ENCODE measurements at regions not wholly inside any gene's neighbourhood (a gene's known extent, or its start where the extent isn't known, plus 50 kb on each side); places are given as distances from the start of the nearest gene placed in this dataset.

- TF ChIP-seq POLR2AphosphoS5 (IDR thresholded peaks at IDR 0.05; ENCODE audit: low read depth, low read length) (no peak), POLR2A (IDR thresholded peaks at IDR 0.05; ENCODE audit: low read depth, low read length) (no peak), TAF1 (IDR thresholded peaks at IDR 0.05; ENCODE audit: low read depth, low read length) (no peak), PAX5 (IDR thresholded peaks at IDR 0.05; ENCODE audit: insufficient read depth, low read length, severe bottlenecking) (no peak), POU2F2 (IDR thresholded peaks at IDR 0.05; ENCODE audit: low read depth, low read length) (no peak)
These were observed 130.0 kb downstream of the GLI2 start for GRCh38 chr2:120865656-120866055.
